Loucy (cell line): ENCODE measurements at regions not wholly inside any gene's neighbourhood (a gene's known extent, or its start where the extent isn't known, plus 50 kb on each side); places are given as distances from the start of the nearest gene placed in this dataset.

Experiments used
- CTCF ChIP-seq: fragments of 200-600 bp; sonication (generic); conservative IDR thresholded peaks from 2 replicates; pipeline ENCODE4 v1.5.1; 2014; ENCODE audit warnings: mild to moderate bottlenecking, antibody characterized with exemption, low read length
- EZH2phosphoT487 ChIP-seq: fragments of 200-600 bp; IDR thresholded peaks from 2 replicates; pipeline ENCODE4 v1.6.1; 2018; ENCODE audit warnings: antibody characterized with exemption, mild to moderate bottlenecking, moderate library complexity, borderline replicate concordance

GRCh38 chr1:186514367-186514766 lies 53.5 kb upstream of the PDC start:
- TF ChIP-seq CTCF: no peak
- TF ChIP-seq EZH2phosphoT487: no peak
